Chondrocyte (in vitro differentiated cells): ENCODE measurements at regions not wholly inside any gene's neighbourhood (a gene's known extent, or its start where the extent isn't known, plus 50 kb on each side); places are given as distances from the start of the nearest gene placed in this dataset.

Experiments
- DNase-seq: peaks from one replicate; pipeline ENCODE4 v3.0.0; 2021; ENCODE audit warnings: mixed read lengths, low spot score
- H3K27ac Mint-ChIP-seq: one replicate; pipeline ENCODE4 v1.8.0; 2021; ENCODE audit warnings: mild to moderate bottlenecking, moderate library complexity, mixed read lengths; ENCODE audit not compliant: unreplicated experiment
- H3K27me3 Mint-ChIP-seq: 2 replicates; pipeline ENCODE4 v1.8.0; 2021; ENCODE audit warnings: low read depth, mixed read lengths
- H3K36me3 Mint-ChIP-seq: 2 replicates; pipeline ENCODE4 v1.8.0; 2021; ENCODE audit warnings: low read depth, mixed read lengths
- H3K4me1 Mint-ChIP-seq: 2 replicates; pipeline ENCODE4 v1.8.0; 2021; ENCODE audit warnings: low read depth, mild to moderate bottlenecking, mixed read lengths
- H3K4me3 Mint-ChIP-seq: one replicate; pipeline ENCODE4 v1.8.0; 2021; ENCODE audit warnings: mild to moderate bottlenecking, moderate library complexity, mixed read lengths; ENCODE audit not compliant: unreplicated experiment
- H3K9me3 Mint-ChIP-seq: 2 replicates; pipeline ENCODE4 v1.8.0; 2021; ENCODE audit warnings: low read depth, mixed read lengths
- TF ChIP-seq, protein P1 (sequence below): fragments of 200-600 bp; sonication (generic); IDR thresholded peaks from 2 replicates; pipeline ENCODE4 v1.5.0; 2021; ENCODE audit warnings: antibody characterized with exemption, mild to moderate bottlenecking, moderate library complexity

DNA sequence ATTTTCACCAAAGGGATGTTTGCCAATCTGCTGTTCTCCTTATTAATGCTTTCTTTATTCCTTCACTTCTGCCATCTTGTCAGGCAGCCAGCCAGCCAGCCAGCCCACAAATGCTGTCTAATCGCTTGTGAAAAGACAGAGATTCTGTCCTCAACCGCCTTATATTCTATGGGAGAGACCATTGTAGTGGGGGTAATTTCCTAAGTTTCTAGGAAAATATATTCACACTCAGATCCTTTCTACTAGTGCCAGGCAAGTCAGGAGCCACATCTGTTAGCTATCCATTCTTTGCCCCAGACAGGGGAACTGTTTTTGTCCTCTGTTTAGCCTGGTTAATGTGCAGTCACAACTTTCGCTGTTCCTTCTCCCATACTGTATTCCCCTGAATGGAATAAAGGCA, 1023.1 kb downstream of the ADGRL2 start:
- Mint-ChIP-seq H3K27me3 (no peaks in the 10 kb centered on the region), H3K27ac (no peak overlapping the region), H3K4me1 (peaks cover 4% of the 10 kb centered on the region), H3K4me3 (no peak overlapping the region), H3K36me3 (no peaks in the 10 kb centered on the region), H3K9me3 (no peaks in the 10 kb centered on the region)
- TF ChIP-seq, protein P1, sequence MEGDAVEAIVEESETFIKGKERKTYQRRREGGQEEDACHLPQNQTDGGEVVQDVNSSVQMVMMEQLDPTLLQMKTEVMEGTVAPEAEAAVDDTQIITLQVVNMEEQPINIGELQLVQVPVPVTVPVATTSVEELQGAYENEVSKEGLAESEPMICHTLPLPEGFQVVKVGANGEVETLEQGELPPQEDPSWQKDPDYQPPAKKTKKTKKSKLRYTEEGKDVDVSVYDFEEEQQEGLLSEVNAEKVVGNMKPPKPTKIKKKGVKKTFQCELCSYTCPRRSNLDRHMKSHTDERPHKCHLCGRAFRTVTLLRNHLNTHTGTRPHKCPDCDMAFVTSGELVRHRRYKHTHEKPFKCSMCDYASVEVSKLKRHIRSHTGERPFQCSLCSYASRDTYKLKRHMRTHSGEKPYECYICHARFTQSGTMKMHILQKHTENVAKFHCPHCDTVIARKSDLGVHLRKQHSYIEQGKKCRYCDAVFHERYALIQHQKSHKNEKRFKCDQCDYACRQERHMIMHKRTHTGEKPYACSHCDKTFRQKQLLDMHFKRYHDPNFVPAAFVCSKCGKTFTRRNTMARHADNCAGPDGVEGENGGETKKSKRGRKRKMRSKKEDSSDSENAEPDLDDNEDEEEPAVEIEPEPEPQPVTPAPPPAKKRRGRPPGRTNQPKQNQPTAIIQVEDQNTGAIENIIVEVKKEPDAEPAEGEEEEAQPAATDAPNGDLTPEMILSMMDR, result no peak
- DNase-seq, result no peak

- Mint-ChIP-seq H3K9me3 (peaks cover 5% of the 10 kb centered on the region), H3K4me3 (no peak overlapping the region), H3K4me1 (peaks cover 4% of the 10 kb centered on the region), H3K27me3 (no peaks in the 10 kb centered on the region), H3K36me3 (no peaks in the 10 kb centered on the region), H3K27ac (no peak overlapping the region)
- no peak for DNase-seq
- TF ChIP-seq, protein P1, result no peak
Measured at GRCh38 chr1:82820816-82821215, 1020.1 kb downstream of the ADGRL2 start.

DNA sequence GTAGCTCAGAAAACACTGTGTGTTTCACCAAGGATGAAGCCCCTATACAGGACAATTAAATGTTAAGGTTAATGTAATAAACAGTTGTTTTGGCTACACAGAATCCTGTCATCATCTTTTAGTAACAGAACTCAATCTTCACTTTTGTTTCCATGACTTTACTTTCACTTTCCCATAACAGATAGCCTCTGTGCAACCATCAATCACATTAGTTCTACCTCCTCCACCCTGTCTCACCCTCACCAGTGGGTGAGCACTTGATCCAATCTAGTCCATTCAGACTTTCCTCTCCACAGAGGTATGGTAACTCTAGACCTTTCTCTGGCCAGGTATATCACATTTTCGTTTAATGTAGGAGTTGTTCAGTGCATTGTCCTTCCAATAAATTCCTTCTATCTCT, 1018.5 kb downstream of the ADGRL2 start:
- Mint-ChIP-seq H3K27me3 (no peaks in the 10 kb centered on the region), H3K27ac (no peak overlapping the region), H3K4me3 (no peak overlapping the region), H3K36me3 (no peaks in the 10 kb centered on the region), H3K9me3 (peaks cover 5% of the 10 kb centered on the region), H3K4me1 (peaks cover 10% of the 10 kb centered on the region)
- TF ChIP-seq, protein P1, result no peak
- DNase-seq, result no peak

- Mint-ChIP-seq H3K9me3 (peaks cover 5% of the 10 kb centered on the region), H3K27ac (no peak overlapping the region), H3K4me1 (peaks cover 11% of the 10 kb centered on the region), H3K27me3 (no peaks in the 10 kb centered on the region), H3K36me3 (no peaks in the 10 kb centered on the region), H3K4me3 (no peak overlapping the region)
- TF ChIP-seq, protein P1, result no peak
- no peak for DNase-seq
Measured at GRCh38 chr1:82818586-82818985, 1017.9 kb downstream of the ADGRL2 start.

DNA sequence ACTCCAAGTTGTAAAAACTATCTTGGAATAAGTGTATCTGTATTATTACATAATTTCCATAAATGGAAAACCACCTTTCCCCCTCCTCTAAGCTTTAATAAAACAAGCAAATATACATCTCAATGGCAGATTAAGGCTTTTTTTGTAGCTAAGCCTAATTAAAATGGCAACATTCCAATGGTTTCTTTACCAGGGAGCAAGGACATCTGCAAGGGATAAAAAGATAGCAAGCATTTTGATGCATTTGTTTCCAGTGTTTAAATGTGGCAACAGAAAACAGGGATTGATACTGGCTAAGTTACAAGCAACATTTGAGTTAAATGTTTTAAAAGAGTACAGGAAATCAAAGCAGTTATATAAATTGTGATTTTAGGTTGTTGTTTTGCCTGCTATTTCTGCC, 1012.7 kb downstream of the ADGRL2 start:
- H3K4me3 Mint-ChIP-seq, result no peak overlapping the region
- no peaks in the 10 kb centered on the region for H3K27me3 Mint-ChIP-seq
- H3K36me3 Mint-ChIP-seq, result no peaks in the 10 kb centered on the region
- peaks cover 17% of the 10 kb centered on the region for H3K4me1 Mint-ChIP-seq
- DNase-seq, result no peak
- TF ChIP-seq, protein P1, result no peak
- H3K9me3 Mint-ChIP-seq, result peaks cover 5% of the 10 kb centered on the region
- H3K27ac Mint-ChIP-seq, result no peak overlapping the region
